AG04450 (cell line): ENCODE measurements at regions not wholly inside any gene's neighbourhood (a gene's known extent, or its start where the extent isn't known, plus 50 kb on each side); places are given as distances from the start of the nearest gene placed in this dataset.
"Not testable (repeated sequence)": the region's sequence is repeated elsewhere in the genome, so short reads cannot be mapped to it uniquely, and the experiment has no call there.

Experiments
- CTCF ChIA-PET: fragments of 300-600, 350-600 bp; formaldehyde crosslinking; extraction: SDS; loops from one replicate; lab custom pipeline; 2022; ENCODE audit warnings: antibody characterized with exemption, inconsistent platforms; lab: Charles Lee
- POLR2A ChIA-PET: fragments of 350-600 bp; formaldehyde crosslinking; extraction: SDS; loops from one replicate; lab custom pipeline; 2021; ENCODE audit warnings: antibody characterized with exemption, inconsistent platforms; lab: Yijun Ruan, JAX
- DNase-seq: peaks from one replicate; pipeline ENCODE4 v3.0.0-alpha.2; 2011; ENCODE audit warnings: low read depth, low spot score
- H3K27ac ChIP-seq: one replicate; pipeline ENCODE4 v1.5.1; 2012; ENCODE audit warnings: low read depth, low read length, control low read depth
- H3K27me3 ChIP-seq: one replicate; pipeline ENCODE4 v1.6.0; 2012; ENCODE audit warnings: low read length; ENCODE audit not compliant: control insufficient read depth, insufficient read depth
- H3K4me3 ChIP-seq: 2 replicates; pipeline ENCODE4 v1.5.1; 2011; ENCODE audit warnings: mild to moderate bottlenecking, low read depth, low read length, control low read depth
- H3K9me3 ChIP-seq: 2 replicates; pipeline ENCODE4 v1.5.1; 2012; ENCODE audit warnings: low read length; ENCODE audit not compliant: control insufficient read depth, insufficient read depth
- CTCF ChIP-seq: IDR thresholded peaks from 2 replicates; pipeline ENCODE4 v1.5.1; 2011; ENCODE audit warnings: low read depth, low read length, control low read depth, inconsistent platforms

- no peak for DNase-seq
- CTCF ChIA-PET: interaction anchor here (0.6 kb wide), 1 partner anchor 307 kb away, joined by 3 read pairs; no protein-coding TSS in a partner anchor
Observed at GRCh38 chr5:77904362-77904761, 128.2 kb upstream of the TBCA start.

GRCh38 chr5:77900691-77901090, 124.6 kb upstream of the TBCA start:
- POLR2A ChIA-PET: no interaction called here
- no peak overlapping the region for H3K27ac ChIP-seq
- no peak overlapping the region for H3K4me3 ChIP-seq
- TF ChIP-seq CTCF: no peak
- H3K9me3 ChIP-seq: no peaks in the 10 kb centered on the region
- CTCF ChIA-PET: no interaction called here
- DNase-seq: no peak
- no peaks in the 10 kb centered on the region for H3K27me3 ChIP-seq

More at GRCh38 chr5:77904362-77904761, 128.2 kb upstream of the TBCA start:
- TF ChIP-seq CTCF: no peak
- Histone ChIP-seq H3K27me3 (no peaks in the 10 kb centered on the region), H3K27ac (no peak overlapping the region), H3K9me3 (no peaks in the 10 kb centered on the region), H3K4me3 (no peak overlapping the region)
- POLR2A ChIA-PET: no interaction called here

GRCh38 chr5:77898385-77898784, 122.2 kb upstream of the TBCA start:
- Histone ChIP-seq H3K27ac (no peak overlapping the region), H3K27me3 (no peaks in the 10 kb centered on the region), H3K4me3 (no peak overlapping the region), H3K9me3 (no peaks in the 10 kb centered on the region)
- ChIA-PET POLR2A (no interaction called here), CTCF (no interaction called here)
- no peak for DNase-seq
- no peak for TF ChIP-seq CTCF

- H3K27ac ChIP-seq: no peak overlapping the region
- H3K27me3 ChIP-seq: no peaks in the 10 kb centered on the region
- ChIA-PET CTCF (no interaction called here), POLR2A (interaction anchor here (0.6 to 0.7 kb wide), 2 partner anchors 14 to 507 kb away, joined by 3 read pairs; no protein-coding TSS in a partner anchor)
- no peak for DNase-seq
- H3K9me3 ChIP-seq: no peaks in the 10 kb centered on the region
- no peak overlapping the region for H3K4me3 ChIP-seq
- TF ChIP-seq CTCF: no peak
Observed at GRCh38 chr5:77896338-77896737, 120.2 kb upstream of the TBCA start.

GRCh38 chr5:77894103-77894502, 118.0 kb upstream of the TBCA start:
- H3K27ac ChIP-seq, POLR2A ChIA-PET, H3K4me3 ChIP-seq, H3K9me3 ChIP-seq, H3K27me3 ChIP-seq, DNase-seq, CTCF ChIA-PET: not testable (repeated sequence)
